ENCODE measurements at regions not wholly inside any gene's neighbourhood (a gene's known extent, or its start where the extent isn't known, plus 50 kb on each side); places are given as distances from the start of the nearest gene placed in this dataset.
A peak's percentile ranks its signal among the peaks of the same experiment; 100 is the strongest.

DNA sequence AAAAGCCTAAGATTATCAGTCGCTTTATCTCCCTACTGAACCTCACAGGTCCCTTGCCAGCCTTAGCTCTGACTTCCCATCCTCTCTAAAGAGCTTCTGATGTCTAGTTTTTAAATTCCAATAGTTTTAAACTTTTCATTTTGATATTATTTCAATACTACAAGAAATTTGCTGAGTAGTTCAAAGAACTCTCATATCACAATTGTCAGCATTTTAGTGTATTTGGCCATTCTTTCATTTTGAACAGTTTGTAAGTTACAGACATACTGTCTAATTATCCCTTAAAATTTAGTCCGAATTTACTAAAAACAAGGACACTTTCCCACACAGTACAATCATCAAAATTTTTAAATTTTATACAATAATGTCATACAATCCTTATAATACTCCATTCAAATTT, 666.8 kb upstream of the SETBP1 start:
- DNase-seq: no peak

DNA sequence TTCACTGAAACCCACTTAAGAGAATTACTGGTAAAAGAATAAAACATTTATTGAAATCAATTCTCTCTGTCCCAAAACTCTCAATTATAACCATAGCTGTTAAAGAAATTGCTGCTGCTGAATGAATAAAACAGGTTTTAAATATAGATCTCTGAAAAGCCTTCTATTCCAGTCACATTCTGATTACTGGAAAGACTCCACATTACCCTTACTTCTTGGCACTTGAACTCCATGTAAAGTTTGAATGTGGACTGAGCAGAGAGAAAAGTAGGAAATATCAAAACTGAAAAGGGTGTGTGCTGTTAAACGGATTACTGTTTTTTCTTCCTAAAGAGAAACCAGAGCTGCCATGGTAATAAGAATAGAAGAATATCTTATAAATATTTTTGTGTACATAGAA, 655.3 kb upstream of the SETBP1 start:
- DNase-seq: no peak

DNA sequence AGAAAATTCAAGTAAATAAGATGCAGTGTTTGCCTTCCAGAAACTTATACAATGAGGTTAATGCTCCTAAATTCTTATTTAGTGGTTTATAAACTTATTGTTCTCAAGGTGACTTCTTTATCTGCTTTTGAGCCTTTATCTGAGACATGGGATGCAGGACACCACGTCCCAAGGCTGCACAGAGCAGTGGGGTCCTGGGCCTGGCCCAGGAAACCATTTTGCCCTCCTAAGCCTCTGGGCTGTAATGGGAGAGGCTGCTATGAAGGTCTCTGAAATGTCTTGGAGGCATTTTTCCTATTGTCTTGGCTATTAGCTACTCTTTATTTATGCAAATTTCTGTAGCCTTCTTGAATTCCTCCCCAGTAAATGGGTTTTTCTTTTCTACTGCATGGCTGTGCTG, 652.6 kb upstream of the SETBP1 start:
- DNase-seq: no peak

DNA sequence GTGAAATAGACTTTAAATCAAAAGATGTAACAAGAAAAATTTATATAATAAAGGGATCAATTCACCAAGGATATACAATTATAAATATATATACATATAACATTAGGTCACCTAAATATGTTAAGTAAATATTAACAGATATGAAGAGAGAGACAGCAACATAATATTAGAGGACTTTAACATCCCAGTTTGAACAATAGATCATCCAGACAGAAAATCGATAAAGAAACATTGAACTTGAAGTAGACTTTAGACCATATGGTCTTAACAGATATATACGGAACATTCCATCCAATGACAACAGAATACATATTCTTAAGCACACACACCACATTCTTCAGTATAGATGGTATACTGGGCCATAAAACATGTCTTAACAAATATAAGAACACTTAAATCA, 649.6 kb upstream of the SETBP1 start:
- DNase-seq: no peak

DNA sequence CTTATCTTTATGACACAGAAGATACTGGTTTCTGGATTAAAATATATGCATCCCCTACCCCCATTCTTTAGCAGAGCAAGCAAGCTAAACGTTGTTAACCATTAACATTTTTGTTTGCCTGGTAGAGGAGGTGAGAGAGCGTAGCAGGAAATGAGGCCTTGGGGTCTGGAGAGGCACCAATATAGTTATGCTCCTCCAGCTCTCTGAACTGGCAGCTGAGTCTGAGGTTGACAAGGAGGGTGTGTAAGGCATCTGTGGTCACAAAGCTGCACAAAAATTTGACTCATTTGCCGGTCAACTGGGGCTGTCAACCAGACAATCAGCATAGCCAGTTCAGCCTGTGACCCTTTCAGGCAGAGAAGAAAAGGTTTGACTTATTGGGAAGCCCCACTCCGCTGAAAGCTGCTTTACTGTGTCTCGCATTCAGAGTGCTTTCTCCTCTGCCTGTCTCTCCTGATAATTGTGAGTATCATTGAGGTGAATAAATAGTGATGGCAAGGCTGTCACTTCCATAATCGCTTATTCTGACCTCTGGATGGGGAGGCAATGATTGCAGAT, 647.5 kb upstream of the SETBP1 start:
- no peak for DNase-seq

GRCh38 chr18:44035554-44035953, 645.1 kb upstream of the SETBP1 start:
- no peak for DNase-seq

DNA sequence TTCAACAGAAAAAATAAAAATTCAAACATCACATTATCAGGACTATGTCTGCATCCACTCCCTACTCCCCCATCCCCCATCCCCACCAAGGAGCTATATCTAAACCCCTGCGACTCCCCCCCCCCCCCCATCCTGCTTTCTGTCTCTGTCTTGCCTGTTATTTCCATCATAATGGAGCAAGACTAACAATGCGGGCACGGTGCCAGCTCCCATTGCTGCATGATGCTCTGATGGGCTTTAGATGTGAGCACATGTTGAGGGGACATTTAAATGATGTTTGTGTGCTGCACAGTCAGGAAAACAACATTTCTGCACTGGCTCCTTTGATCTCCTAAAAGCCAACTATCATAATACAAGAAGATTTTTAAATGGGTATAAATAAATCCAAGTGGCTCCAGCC, 644.2 kb upstream of the SETBP1 start:
- DNase-seq: no peak

GRCh38 chr18:44039216-44039615, 641.5 kb upstream of the SETBP1 start:
- no peak for DNase-seq

GRCh38 chr18:44039826-44040225, 640.9 kb upstream of the SETBP1 start:
- DNase-seq: no peak

- DNase-seq: no peak
These were observed 639.1 kb upstream of the SETBP1 start for GRCh38 chr18:44041553-44041952.

GRCh38 chr18:44041961-44042360, 638.7 kb upstream of the SETBP1 start:
- no peak for DNase-seq

- no peak for DNase-seq
These were observed 634.2 kb upstream of the SETBP1 start for GRCh38 chr18:44046376-44046975.

DNA sequence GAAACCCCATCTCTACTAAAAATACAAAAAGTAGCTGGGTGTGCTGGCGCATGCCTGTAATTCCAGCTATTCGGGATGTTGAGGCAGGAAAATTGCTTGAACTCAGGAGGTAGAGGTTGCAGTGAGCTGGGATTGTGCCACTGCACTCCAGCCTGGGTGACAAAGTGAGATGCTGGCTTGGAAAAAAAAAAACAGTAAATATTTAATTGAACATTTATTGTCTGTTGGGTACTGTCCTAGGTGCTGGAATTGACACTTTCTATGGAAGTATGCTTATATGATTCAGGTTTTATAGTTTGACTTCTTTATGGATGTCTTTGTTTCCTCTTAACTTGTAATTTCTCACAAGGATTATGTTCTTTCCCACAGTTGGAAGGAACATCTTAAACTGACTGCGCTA, 633.1 kb upstream of the SETBP1 start:
- DNase-seq: no peak

DNA sequence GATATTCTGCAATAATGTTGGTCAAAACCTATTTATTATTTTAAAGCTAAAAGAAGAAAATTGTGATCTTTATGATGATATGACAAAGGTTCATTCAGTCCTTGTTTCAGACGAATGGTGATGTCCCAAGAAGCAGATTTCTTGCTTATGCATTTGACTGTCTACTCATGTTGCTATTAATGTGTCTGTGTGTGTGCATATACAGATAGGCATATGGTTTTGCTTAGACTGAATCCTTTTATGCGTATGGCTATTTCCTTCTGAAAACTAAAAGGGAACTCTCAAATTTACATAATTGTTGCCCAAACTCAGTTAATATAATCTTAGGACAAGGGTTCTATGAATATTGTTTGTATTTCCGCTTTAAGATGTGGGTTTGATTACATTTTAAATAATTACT, 632.3 kb upstream of the SETBP1 start:
- no peak for DNase-seq

GRCh38 chr18:44048846-44049245, 631.8 kb upstream of the SETBP1 start:
- no peak for DNase-seq

DNA sequence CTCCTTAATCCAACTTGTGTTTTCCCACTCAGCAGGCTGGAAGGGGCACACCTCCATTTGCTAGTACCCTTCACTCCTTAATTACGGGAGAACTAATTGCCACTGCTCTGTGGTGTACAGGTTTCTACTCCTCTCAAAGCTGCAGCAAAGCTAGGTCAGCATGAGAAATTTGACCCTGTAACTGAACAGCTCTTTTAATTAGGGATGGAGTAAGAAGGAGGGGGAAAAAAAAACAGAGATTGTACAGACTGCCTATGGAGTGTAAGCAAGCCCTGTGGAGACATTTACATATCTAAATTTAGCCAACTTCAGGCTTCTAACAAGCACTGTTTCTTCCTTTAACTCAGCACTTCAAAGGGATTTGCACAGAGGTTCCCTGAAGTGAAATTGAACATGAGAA, 629.7 kb upstream of the SETBP1 start:
- DNase-seq: no peak

- DNase-seq: no peak
These were observed 626.2 kb upstream of the SETBP1 start for GRCh38 chr18:44054514-44054913.

GRCh38 chr18:44060197-44060596, 620.5 kb upstream of the SETBP1 start:
- no peak for DNase-seq

DNA sequence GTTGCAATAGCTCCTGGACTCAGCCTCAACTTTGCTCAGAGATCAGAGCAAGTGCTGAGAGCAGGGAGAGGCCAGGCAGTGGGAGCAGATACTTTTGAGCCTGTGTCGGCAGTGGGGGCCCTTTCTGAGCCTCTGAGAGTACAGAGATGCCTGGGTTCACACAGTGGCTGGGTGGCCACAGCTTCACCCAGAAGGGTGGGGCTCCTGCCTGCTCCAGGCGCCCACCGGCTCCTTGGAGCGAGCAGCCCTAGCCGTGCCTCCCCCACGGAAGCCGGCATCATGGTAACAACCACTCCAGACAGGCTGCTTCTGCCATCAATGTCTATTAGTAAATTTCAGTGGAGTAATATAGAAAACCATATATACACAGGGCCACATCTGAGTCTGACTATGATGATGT, 619.2 kb upstream of the SETBP1 start:
- no peak for DNase-seq

- no peak for DNase-seq
These were observed 618.3 kb upstream of the SETBP1 start for GRCh38 chr18:44062345-44062744.

- DNase-seq: no peak
These were observed 615.5 kb upstream of the SETBP1 start for GRCh38 chr18:44065206-44065605.

DNA sequence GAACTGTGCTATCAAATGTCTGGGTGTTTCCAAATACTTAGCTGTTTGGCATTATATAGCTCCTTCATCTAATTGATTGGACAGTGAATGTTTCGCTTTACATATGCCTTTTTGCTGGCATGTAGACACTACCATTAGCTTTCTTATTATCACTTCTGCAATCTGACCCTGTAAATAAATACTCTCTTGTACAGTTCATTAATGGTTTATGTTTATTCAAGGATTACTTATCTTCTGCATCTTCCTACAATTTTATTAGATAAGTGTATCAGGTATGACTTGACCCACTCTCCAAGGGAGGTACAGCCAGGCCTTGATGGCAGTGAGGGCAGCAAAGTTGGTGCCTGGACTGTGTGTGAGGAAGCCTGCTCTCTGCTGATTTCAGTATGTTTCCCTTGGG, 614.1 kb upstream of the SETBP1 start:
- DNase-seq: no peak

- DNase-seq: no peak
These were observed 613.5 kb upstream of the SETBP1 start for GRCh38 chr18:44067186-44067585.

- DNase-seq: no peak
These were observed 605.6 kb upstream of the SETBP1 start for GRCh38 chr18:44075038-44075437.

- DNase-seq: peak; percentile 68
These were observed 601.1 kb upstream of the SETBP1 start for GRCh38 chr18:44079606-44080005.

DNA sequence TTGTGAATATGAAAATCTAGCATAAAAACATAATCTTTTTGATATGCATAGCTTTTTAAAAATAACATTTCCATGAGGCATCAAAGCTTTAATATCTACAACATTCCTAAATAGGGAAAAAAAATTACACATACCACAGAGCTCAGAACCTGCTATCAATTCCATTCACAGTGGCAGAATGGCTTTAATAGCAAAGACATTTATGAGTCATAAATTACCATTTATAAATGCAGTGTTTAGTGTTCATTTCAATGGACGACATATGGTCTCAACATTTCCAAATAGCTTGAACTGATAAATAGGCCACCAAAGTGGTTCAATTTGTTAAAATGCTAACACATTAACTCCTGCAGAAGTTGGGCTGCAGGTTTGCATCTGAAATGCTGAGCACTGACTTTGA, 600.6 kb upstream of the SETBP1 start:
- DNase-seq: no peak
